DND-41 (cell line): ENCODE measurements at regions not wholly inside any gene's neighbourhood (a gene's known extent, or its start where the extent isn't known, plus 50 kb on each side); places are given as distances from the start of the nearest gene placed in this dataset.

ENCODE experiments used
- ATAC-seq: fragments of 200-7000 bp; cut with Tn5 transposase; 3 replicates; pipeline ENCODE4 v1.9.1; 2021; ENCODE audit warnings: low read depth; ENCODE audit not compliant: insufficient read depth
- DNase-seq: peaks from one replicate; pipeline ENCODE4 v3.0.0-alpha.2; 2020
- H2AFZ ChIP-seq: 2 replicates; pipeline ENCODE4 v1.6.0; 2012; ENCODE audit warnings: low read depth, low read length
- H3K27ac ChIP-seq: 2 replicates; pipeline ENCODE4 v1.5.1; 2012; ENCODE audit warnings: low read length, inconsistent platforms
- H3K27me3 ChIP-seq: fragments of 200-600 bp; sonication (generic); 2 replicates; pipeline ENCODE4 v1.6.0; 2012; ENCODE audit warnings: low read length, mild to moderate bottlenecking, inconsistent platforms; ENCODE audit not compliant: insufficient read depth, poor library complexity
- H3K36me3 ChIP-seq: 2 replicates; pipeline ENCODE4 v1.5.1; 2012; ENCODE audit warnings: low read length, inconsistent platforms; ENCODE audit not compliant: insufficient read depth
- H3K4me1 ChIP-seq: 2 replicates; pipeline ENCODE4 v1.5.1; 2012; ENCODE audit warnings: mild to moderate bottlenecking, low read length; ENCODE audit not compliant: insufficient read depth
- H3K4me2 ChIP-seq: 2 replicates; pipeline ENCODE4 v1.6.0; 2012; ENCODE audit warnings: mild to moderate bottlenecking, moderate library complexity, low read length, inconsistent platforms; ENCODE audit not compliant: insufficient read depth
- H3K4me3 ChIP-seq, 2 experiments: fragments of 200-600 bp in 1 of 2; shearing (Covaris generic) in 1 of 2; 2 replicates each; pipeline ENCODE4 v1.5.1; 2012 to 2016; ENCODE audit warnings: inconsistent platforms in 2 of 2, low read length in 2 of 2, mild to moderate bottlenecking in 2 of 2, low read depth in 1 of 2, moderate library complexity in 1 of 2
- H3K79me2 ChIP-seq: 2 replicates; pipeline ENCODE4 v1.6.0; 2012; ENCODE audit warnings: low read length, inconsistent platforms; ENCODE audit not compliant: insufficient read depth
- H3K9ac ChIP-seq: 2 replicates; pipeline ENCODE4 v1.6.0; 2012; ENCODE audit warnings: low read depth, mild to moderate bottlenecking, inconsistent platforms, low read length, moderate library complexity
- H3K9me3 ChIP-seq: 2 replicates; pipeline ENCODE4 v1.5.1; 2012; ENCODE audit warnings: low read length, moderate library complexity, mild to moderate bottlenecking, inconsistent platforms; ENCODE audit not compliant: insufficient read depth, severe bottlenecking
- H4K20me1 ChIP-seq: 2 replicates; pipeline ENCODE4 v1.6.0; 2012; ENCODE audit warnings: low read length; ENCODE audit not compliant: insufficient read depth
- CTCF ChIP-seq: IDR thresholded peaks from 2 replicates; pipeline ENCODE4 v1.5.1; 2012; ENCODE audit warnings: borderline replicate concordance, low read length, moderate library complexity, mild to moderate bottlenecking; ENCODE audit not compliant: poor library complexity, severe bottlenecking; ENCODE audit errors: extremely low read depth
- EZH2 ChIP-seq: IDR thresholded peaks from 3 replicates; pipeline ENCODE4 v1.6.1; 2012; ENCODE audit warnings: borderline replicate concordance, low read depth, mild to moderate bottlenecking, moderate library complexity, low read length, inconsistent platforms; ENCODE audit not compliant: severe bottlenecking

- no peak overlapping the region for H3K4me2 ChIP-seq
- H3K9me3 ChIP-seq, result no peaks in the 10 kb centered on the region
- H3K27ac ChIP-seq, result no peak overlapping the region
- no peaks in the 10 kb centered on the region for H3K36me3 ChIP-seq
- H3K4me3 ChIP-seq, result no peak overlapping the region
- no peak for DNase-seq
- no peak overlapping the region for H3K9ac ChIP-seq
- no peaks in the 10 kb centered on the region for H3K27me3 ChIP-seq
- H4K20me1 ChIP-seq, result no peaks in the 10 kb centered on the region
- no peaks in the 10 kb centered on the region for H3K79me2 ChIP-seq
- H2AFZ ChIP-seq, result no peak overlapping the region
- TF ChIP-seq EZH2 (no peak), CTCF (no peak)
- no peak for ATAC-seq
- H3K4me1 ChIP-seq, result no peaks in the 10 kb centered on the region
These were observed 121.7 kb upstream of the MYLIP start for GRCh38 chr6:16007146-16007545.

DNA sequence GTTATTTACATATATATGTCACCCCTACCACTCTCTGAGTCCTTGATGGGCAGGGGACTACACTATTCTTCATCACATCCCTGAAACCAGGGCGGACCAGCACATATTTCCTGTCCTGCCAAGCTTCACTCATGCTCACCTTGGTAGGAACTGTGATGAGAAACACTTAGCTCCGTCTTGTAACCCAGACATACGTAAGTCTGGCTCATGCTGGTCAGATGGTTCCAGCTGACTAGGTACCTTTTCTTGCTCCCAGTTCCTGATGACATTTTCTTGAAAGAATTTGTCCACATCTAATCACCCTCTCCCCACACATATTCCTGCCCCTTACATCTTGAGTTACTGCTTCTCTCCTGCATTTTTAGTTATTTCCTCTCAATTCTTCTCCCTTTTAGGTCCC is 122.2 kb upstream of the MYLIP start:
- DNase-seq (no peak), ATAC-seq (no peak)
- TF ChIP-seq EZH2 (no peak), CTCF (no peak)

DNA sequence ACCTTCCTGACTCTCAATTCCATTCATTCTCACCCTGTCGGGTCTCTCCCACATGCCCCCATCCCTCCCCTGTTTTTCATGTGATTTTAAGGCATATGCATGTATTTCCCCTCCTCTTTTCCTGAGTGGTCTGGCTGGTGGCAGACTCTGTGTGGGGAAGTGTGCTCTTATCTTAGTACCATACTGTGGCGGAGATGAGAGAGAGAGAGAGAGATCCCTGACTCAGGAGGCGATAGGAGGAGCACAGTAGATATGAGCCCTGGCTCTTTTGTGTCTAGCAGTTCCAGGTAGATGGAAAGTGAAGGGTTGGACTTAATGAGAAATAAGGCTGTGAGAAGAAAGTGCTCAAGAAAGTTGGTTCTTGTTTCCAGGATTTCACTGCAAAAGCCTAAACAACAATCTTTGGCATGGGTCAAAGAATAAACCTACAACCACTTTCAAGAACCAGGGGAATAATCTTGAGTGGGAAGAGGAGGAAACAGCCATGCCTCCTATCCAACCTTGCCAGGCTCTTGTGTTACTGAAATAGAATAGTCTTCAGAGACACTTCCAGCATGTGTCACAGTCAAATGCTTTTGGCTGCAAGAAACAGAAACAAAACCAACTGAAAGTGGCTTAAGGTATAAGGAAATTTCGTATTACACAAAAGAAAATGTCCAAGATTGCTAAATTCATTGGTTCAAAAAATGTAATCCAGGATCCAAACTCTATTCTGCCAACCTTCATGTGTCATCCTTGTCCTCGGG is 123.8 kb upstream of the MYLIP start:
- H4K20me1 ChIP-seq, result no peaks in the 10 kb centered on the region
- DNase-seq, result no peak
- H3K27ac ChIP-seq, result no peak overlapping the region
- no peak for ATAC-seq
- H3K36me3 ChIP-seq, result no peaks in the 10 kb centered on the region
- no peaks in the 10 kb centered on the region for H3K9me3 ChIP-seq
- H2AFZ ChIP-seq, result no peak overlapping the region
- H3K27me3 ChIP-seq, result no peaks in the 10 kb centered on the region
- no peaks in the 10 kb centered on the region for H3K4me1 ChIP-seq
- no peak overlapping the region for H3K4me2 ChIP-seq
- no peak overlapping the region for H3K4me3 ChIP-seq
- TF ChIP-seq EZH2 (no peak), CTCF (no peak)
- H3K79me2 ChIP-seq, result no peaks in the 10 kb centered on the region
- H3K9ac ChIP-seq, result no peak overlapping the region

More for the DNA sequence above, 122.2 kb upstream of the MYLIP start:
- H3K4me3 ChIP-seq, result no peak overlapping the region
- no peak overlapping the region for H2AFZ ChIP-seq
- H4K20me1 ChIP-seq, result no peaks in the 10 kb centered on the region
- no peaks in the 10 kb centered on the region for H3K79me2 ChIP-seq
- H3K36me3 ChIP-seq, result no peaks in the 10 kb centered on the region
- no peak overlapping the region for H3K27ac ChIP-seq
- no peaks in the 10 kb centered on the region for H3K27me3 ChIP-seq
- no peaks in the 10 kb centered on the region for H3K4me1 ChIP-seq
- no peak overlapping the region for H3K4me2 ChIP-seq
- H3K9me3 ChIP-seq, result no peaks in the 10 kb centered on the region
- H3K9ac ChIP-seq, result no peak overlapping the region
